ENCODE measurements at regions not wholly inside any gene's neighbourhood (a gene's known extent, or its start where the extent isn't known, plus 50 kb on each side); places are given as distances from the start of the nearest gene placed in this dataset.
"Not testable (repeated sequence)": the region's sequence is repeated elsewhere in the genome, so short reads cannot be mapped to it uniquely, and the experiment has no call there.

DNA sequence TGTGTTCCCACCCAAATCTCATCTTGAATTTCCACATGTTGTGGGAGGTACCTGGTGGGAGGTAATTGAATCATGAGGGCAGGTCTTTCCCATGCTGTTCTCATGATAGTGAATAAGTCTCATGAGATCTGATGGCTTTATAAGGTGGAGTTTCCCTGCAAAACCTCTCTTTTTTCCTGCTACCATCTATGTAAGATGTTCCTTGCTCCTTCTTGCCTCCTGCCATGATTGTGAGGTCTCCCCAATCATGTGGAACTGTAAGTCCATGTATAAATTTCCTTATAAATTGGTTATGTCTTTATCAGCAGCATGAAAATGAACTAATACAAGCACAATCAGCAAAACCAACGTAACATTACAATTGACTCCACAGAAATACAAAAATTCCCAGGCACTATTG, 814.8 kb upstream of the CITED2 start:
- DNase-seq (ENCODE audit: low read depth) = not testable (repeated sequence)

- DNase-seq (ENCODE audit: low read depth) = no peak
Measured at GRCh38 chr6:140185991-140186390, 811.5 kb upstream of the CITED2 start.

- DNase-seq (ENCODE audit: low read depth) = no peak
Measured at GRCh38 chr6:140183881-140184280, 809.4 kb upstream of the CITED2 start.

- no peak for DNase-seq (ENCODE audit: low read depth)
Measured at GRCh38 chr6:140182821-140183220, 808.4 kb upstream of the CITED2 start.

DNA sequence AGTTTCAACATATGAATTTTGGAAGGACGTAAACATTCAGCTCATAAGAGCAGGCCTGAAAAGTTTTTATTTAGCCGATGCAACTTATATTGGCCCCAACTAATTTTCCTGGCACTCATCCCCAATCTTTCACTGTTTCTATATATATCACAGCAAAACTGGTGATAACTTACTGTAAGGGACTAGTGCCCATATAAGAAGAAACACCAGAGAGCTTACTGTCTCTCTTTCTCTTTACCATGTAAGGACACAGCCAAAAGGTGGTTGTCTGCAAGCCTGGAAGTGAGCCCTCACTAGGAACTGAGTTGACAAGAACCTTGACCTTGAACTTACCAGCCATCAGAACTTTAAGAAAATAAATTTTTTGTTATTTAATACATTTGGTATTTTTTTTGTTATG, 807.4 kb upstream of the CITED2 start:
- DNase-seq (ENCODE audit: low read depth) = no peak

DNA sequence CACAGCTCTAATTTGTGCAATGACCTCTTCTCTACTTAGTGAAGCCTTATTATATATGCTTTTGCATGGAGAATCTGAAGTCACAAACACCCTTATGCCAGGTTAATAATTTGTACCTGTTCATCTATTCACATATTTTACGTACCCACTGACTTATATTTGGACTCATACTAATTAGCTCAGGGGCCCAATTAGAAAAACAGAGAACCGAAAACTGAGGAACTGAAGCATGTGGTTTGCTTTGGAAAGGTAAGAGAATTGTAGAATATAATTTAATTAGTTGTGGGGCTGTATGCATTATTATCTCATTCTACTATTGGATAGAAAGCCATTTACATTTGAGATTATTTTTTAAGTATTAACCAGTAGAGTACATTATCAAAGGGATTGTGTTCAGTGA, 805.9 kb upstream of the CITED2 start:
- no peak for DNase-seq (ENCODE audit: low read depth)

- no peak for DNase-seq (ENCODE audit: low read depth)
Measured at GRCh38 chr6:140178935-140179334, 804.5 kb upstream of the CITED2 start.

- no peak for DNase-seq (ENCODE audit: low read depth)
Measured at GRCh38 chr6:140178520-140178919, 804.1 kb upstream of the CITED2 start.

DNA sequence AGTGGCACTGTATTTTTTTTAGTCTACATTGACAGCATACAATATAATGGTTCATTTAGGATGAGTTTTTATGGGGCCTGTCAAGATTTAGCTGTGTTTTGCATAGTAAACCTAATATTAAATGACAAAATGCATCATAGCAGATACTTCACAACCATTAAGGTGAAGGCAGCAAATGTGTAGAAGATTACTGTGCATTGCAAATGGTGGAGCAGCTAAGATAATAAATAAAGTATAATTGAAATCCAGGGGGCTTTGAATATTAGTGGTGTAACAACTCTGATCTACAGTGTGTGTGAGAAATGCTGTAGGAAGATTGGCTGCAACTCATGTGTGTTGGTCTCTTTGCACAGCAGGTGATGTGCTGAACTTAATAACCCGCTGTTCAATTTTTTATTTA, 801.9 kb upstream of the CITED2 start:
- DNase-seq (ENCODE audit: low read depth) = no peak

DNA sequence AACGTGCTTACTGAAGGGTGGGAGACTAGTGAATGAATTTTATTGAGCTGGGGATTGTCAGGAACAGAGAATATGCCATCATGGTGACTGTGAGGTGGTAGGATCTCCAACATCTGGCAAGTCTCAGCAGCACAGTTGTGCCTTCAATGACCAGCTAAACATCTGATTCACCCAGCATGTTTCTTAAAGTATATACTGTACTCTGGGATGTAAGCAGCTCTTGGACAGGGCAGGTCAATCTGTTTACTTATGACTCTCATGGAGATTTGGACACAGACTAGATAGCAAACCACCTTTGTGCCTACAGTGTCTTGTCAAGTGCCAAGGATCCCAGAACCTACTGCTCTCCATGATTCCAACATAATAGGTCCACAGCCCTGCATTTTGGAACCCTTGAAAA, 801.0 kb upstream of the CITED2 start:
- no peak for DNase-seq (ENCODE audit: low read depth)

DNA sequence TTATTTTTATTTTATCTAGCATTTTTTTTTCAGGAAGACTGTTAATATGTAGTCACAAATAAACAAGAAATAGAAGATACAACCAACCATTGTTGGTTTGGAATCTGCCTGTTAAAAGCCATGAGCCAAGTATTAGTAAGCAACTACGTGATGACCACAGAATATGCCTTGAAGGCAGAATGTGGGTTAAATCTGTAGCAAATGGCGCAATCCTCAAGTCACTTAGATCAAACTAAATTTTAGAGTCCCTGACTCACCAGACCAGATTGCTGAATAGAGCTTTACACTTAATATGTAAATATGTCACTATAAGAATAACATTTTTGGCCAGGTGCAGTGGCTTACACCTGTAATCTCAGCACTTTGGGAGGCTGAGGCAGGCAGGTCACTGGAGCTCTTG, 800.1 kb upstream of the CITED2 start:
- DNase-seq (ENCODE audit: low read depth) = peak; percentile 52

DNA sequence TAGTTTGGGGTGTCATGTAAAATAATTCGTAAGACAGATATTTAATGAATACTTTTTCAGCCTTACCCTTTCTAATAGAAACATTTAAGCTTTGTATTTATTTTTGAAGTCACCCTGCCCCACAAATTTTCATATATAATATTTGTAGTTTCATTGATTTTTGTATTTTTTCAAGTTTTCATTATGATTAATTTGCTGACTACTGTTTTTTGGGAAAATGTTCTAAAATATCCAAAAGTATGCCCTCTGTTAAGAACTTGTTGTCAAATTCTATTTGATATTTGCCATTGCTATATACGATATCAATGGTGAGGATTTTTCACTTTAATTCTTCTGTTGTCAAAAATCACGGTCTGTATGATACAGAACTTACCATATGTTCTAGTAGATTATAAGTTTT, 793.9 kb upstream of the CITED2 start:
- no peak for DNase-seq (ENCODE audit: low read depth)

DNA sequence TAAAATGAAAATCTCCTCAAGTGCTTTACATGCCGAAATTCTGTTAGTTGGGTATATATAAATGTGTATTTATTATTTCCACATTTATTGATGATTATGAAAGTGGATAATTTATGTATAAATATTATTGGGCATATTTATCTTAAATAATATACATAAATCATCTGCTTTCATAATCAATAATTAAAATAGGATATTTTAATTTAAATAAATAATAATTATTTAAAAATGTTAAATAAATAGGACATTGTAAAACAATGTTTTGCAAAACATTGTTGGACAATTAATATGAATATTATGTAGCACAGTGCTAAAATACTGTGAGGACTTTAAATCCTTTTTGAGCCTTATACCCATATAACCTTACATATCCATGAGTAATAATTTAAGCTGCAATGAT, 786.5 kb upstream of the CITED2 start:
- no peak for DNase-seq (ENCODE audit: low read depth)

- DNase-seq (ENCODE audit: low read depth) = no peak
Measured at GRCh38 chr6:140160494-140160893, 786.0 kb upstream of the CITED2 start.

GRCh38 chr6:140156131-140156530, 781.7 kb upstream of the CITED2 start:
- DNase-seq (ENCODE audit: low read depth) = no peak

GRCh38 chr6:140155451-140156126, 781.1 kb upstream of the CITED2 start:
- DNase-seq (ENCODE audit: low read depth) = no peak

DNA sequence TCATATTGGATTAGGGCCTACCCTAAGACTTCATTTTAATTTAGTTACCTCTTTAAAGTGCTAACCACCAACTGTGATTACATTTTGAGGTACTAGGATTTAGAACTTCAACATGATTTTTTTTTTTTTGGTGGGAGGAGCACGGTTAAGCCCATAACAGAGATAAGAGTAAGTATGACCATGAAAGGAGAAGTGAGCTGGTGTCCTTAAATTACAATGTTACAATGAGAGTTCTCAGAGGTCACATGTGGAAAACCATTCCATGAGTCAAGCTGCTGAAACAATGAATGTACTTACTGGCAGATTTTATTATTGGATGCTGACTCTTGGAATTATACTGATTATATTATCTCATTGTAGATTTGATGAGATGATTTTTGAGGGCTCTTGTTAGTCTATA, 779.3 kb upstream of the CITED2 start:
- DNase-seq (ENCODE audit: low read depth) = peak; percentile 26

GRCh38 chr6:140147825-140148814, 773.7 kb upstream of the CITED2 start:
- DNase-seq (ENCODE audit: low read depth) = not testable (repeated sequence)

- DNase-seq (ENCODE audit: low read depth) = no peak
Measured at GRCh38 chr6:140140891-140141290, 766.4 kb upstream of the CITED2 start.

DNA sequence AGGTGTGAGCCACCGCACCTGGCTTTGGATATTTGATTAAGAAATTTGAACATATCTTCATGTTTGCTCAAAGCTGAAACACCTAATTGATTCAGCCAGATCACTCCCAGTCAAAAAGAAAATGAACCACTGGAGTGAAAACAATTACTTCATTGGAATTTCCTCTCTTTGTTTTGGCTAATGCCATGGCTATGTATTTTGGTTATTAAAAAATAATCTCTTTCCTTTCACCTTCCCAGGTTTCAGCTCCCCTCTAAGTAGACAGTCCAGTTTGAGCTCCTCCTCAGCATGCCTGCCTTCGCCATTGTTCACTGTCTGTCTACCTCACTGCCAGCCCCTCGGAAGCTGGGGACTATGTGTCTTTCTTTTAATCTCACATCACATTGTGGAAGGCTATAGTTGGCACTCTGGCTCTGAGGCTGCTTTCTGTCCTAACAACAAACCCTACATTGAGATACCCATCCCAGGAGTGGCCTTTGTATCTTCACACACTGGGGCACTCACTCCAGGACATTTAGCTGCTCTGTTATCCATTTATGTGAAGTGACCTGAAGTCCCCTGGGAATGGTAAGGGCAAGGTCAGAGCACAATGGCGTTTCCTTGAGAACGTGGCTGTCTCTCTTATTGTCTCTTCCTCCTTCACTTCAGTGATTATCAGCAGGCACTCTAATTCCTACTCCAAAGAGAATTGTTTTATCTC, 764.0 kb upstream of the CITED2 start:
- no peak for DNase-seq (ENCODE audit: low read depth)

GRCh38 chr6:140134224-140134623, 759.8 kb upstream of the CITED2 start:
- no peak for DNase-seq (ENCODE audit: low read depth)

DNA sequence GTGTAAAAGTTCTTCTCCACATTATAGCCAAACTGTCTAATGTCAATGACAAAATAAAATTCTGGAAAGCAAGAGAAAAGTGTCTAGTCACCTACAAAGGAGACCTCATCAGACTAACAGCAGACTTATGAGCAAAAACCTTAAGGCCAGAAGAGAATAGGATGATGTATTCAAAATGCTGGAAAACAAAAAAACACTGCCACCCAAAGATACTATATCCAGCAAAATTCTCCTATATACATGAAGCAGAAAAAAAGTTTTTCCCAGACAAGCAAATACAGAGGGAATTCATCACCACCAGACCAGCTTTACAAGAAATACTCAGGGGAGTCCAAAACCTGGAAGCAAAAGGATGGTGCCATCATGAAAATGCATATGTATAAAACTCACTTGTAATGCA, 755.6 kb upstream of the CITED2 start:
- DNase-seq (ENCODE audit: low read depth) = no peak

GRCh38 chr6:140124498-140124897, 750.0 kb upstream of the CITED2 start:
- DNase-seq (ENCODE audit: low read depth) = no peak
